OCI-LY7 (cell line): ENCODE measurements at regions not wholly inside any gene's neighbourhood (a gene's known extent, or its start where the extent isn't known, plus 50 kb on each side); places are given as distances from the start of the nearest gene placed in this dataset.

Source experiments
- BruUV-seq: library from RNA; stranded (reverse); fragments of 400-500 nt; replicated peaks from 2 replicates; lab custom pipeline; 2021; lab: Mats Ljungman, UMichigan
- CTCF ChIA-PET: fragments of 300-600 bp; sonication (Branson Sonifier 250); formaldehyde crosslinking; loops from one replicate; lab custom pipeline; 2022; ENCODE audit warnings: antibody characterized with exemption; ENCODE audit not compliant: unreplicated experiment; lab: Charles Lee
- POLR2A ChIA-PET: fragments of 300-600 bp; sonication (Branson Sonifier 250); formaldehyde crosslinking; loops from one replicate; lab custom pipeline; 2022; ENCODE audit warnings: antibody characterized with exemption; lab: Charles Lee
- DNase-seq: peaks from one replicate; pipeline ENCODE4 v3.0.0-alpha.2; 2015; ENCODE audit warnings: low spot score
- H2AFZ ChIP-seq: fragments of 200-600 bp; sonication (generic), shearing (Covaris generic); 2 replicates; pipeline ENCODE4 v1.6.1; 2014; ENCODE audit warnings: mild to moderate bottlenecking, antibody characterized with exemption, low read length, moderate library complexity
- H3K27ac ChIP-seq: fragments of 200-600 bp; sonication (generic); 2 replicates; pipeline ENCODE4 v1.5.1; 2014; ENCODE audit warnings: mixed run types, low read depth, mild to moderate bottlenecking, moderate library complexity, low read length, inconsistent platforms; ENCODE audit not compliant: poor library complexity, severe bottlenecking
- H3K36me3 ChIP-seq: fragments of 200-600 bp; sonication (generic); 2 replicates; pipeline ENCODE4 v1.6.1; 2014; ENCODE audit warnings: mild to moderate bottlenecking, antibody characterized with exemption, low read length, moderate library complexity, mixed read lengths; ENCODE audit not compliant: insufficient read depth
- H3K4me1 ChIP-seq: fragments of 200-600 bp; sonication (generic); 2 replicates; pipeline ENCODE4 v1.5.1; 2014; ENCODE audit warnings: mild to moderate bottlenecking, low read length; ENCODE audit not compliant: insufficient read depth, poor library complexity, severe bottlenecking
- H3K4me2 ChIP-seq: fragments of 200-600 bp; sonication (generic); 2 replicates; pipeline ENCODE4 v1.6.1; 2014; ENCODE audit warnings: mild to moderate bottlenecking, low read length
- H3K4me3 ChIP-seq: fragments of 200-600 bp; sonication (generic); 2 replicates; pipeline ENCODE4 v1.5.1; 2014; ENCODE audit warnings: mild to moderate bottlenecking, low read depth, low read length; ENCODE audit not compliant: poor library complexity, severe bottlenecking
- H3K79me2 ChIP-seq: fragments of 200-600 bp; sonication (generic); 2 replicates; pipeline ENCODE4 v1.6.1; 2016; ENCODE audit warnings: low read depth, mild to moderate bottlenecking, low read length, moderate library complexity, mixed read lengths; ENCODE audit not compliant: insufficient read depth
- H3K9me2 ChIP-seq: fragments of 200-600 bp; sonication (generic); 2 replicates; pipeline ENCODE4 v1.6.1; 2016; ENCODE audit warnings: mild to moderate bottlenecking, low read length, mixed read lengths; ENCODE audit not compliant: insufficient read depth
- H3K9me3 ChIP-seq: fragments of 200-600 bp; sonication (generic); 2 replicates; pipeline ENCODE4 v1.6.1; 2014; ENCODE audit warnings: mild to moderate bottlenecking, mixed run types, low read length, mixed read lengths
- H4K20me1 ChIP-seq: fragments of 200-600 bp; sonication (generic); 2 replicates; pipeline ENCODE4 v1.6.1; 2014; ENCODE audit warnings: mild to moderate bottlenecking, antibody characterized with exemption, low read length, moderate library complexity, mixed read lengths; ENCODE audit not compliant: insufficient read depth
- EZH2phosphoT487 ChIP-seq: fragments of 200-600 bp; sonication (generic); IDR thresholded peaks from 2 replicates; pipeline ENCODE4 v1.6.1; 2018; ENCODE audit warnings: low read depth, borderline replicate concordance, mild to moderate bottlenecking, mixed run types, antibody characterized with exemption, low read length, moderate library complexity, mixed read lengths
- intact Hi-C: fragments of 100-400 bp; cut with micrococcal nuclease; formaldehyde crosslinking; loops from one replicate; pipeline ENCODE4 v1.10.0; 2022; ENCODE audit not compliant: unreplicated experiment
- TF ChIP-seq, protein P1 (sequence below): fragments of 200-600 bp; sonication (generic); conservative IDR thresholded peaks from 2 replicates; pipeline ENCODE4 v1.5.1; 2014; ENCODE audit warnings: mild to moderate bottlenecking, antibody characterized with exemption, low read length, moderate library complexity, mixed read lengths

- Histone ChIP-seq H4K20me1 (no peaks in the 10 kb centered on the region), H3K79me2 (no peaks in the 10 kb centered on the region), H3K9me2 (no peaks in the 10 kb centered on the region), H3K27ac (no peak overlapping the region), H3K4me2 (no peak overlapping the region), H3K4me3 (no peak overlapping the region), H3K9me3 (no peaks in the 10 kb centered on the region), H2AFZ (no peak overlapping the region), H3K4me1 (no peaks in the 10 kb centered on the region), H3K36me3 (no peaks in the 10 kb centered on the region)
- no peak for DNase-seq
- BruUV-seq, result no TSS peak
- TF ChIP-seq, protein P1, sequence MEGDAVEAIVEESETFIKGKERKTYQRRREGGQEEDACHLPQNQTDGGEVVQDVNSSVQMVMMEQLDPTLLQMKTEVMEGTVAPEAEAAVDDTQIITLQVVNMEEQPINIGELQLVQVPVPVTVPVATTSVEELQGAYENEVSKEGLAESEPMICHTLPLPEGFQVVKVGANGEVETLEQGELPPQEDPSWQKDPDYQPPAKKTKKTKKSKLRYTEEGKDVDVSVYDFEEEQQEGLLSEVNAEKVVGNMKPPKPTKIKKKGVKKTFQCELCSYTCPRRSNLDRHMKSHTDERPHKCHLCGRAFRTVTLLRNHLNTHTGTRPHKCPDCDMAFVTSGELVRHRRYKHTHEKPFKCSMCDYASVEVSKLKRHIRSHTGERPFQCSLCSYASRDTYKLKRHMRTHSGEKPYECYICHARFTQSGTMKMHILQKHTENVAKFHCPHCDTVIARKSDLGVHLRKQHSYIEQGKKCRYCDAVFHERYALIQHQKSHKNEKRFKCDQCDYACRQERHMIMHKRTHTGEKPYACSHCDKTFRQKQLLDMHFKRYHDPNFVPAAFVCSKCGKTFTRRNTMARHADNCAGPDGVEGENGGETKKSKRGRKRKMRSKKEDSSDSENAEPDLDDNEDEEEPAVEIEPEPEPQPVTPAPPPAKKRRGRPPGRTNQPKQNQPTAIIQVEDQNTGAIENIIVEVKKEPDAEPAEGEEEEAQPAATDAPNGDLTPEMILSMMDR, result no peak
- ChIA-PET POLR2A (interaction anchor here (0.5 kb wide), 1 partner anchor 26 kb away, joined by 3 read pairs; no protein-coding TSS in a partner anchor), CTCF (no interaction called here)
- intact Hi-C loops, result no loop called here
These were observed 1462.1 kb downstream of the DPP10 start for GRCh38 chr2:115904516-115904915.

DNA sequence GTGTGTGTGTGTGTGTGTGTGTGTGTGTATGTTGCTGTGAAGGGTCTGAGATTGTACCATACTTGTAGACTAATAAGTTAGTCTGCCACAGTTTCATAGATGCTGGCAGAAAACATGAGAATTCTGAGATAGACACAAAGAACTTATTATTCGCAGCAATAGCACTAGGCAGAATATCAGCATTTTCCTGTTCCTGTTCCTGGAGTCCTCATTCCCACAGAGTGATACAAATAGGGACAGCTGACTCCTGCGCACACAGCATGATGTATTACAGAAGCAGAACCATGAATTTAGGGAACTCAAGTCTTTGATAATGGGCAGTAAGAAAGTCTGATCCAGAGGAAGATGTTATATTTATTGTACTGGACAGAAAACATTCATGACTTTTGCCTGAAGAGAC, 1466.3 kb downstream of the DPP10 start:
- intact Hi-C loops, result no loop called here
- TF ChIP-seq, protein P1, result no peak
- no peak for TF ChIP-seq EZH2phosphoT487
- no peaks in the 10 kb centered on the region for H4K20me1 ChIP-seq
- BruUV-seq, result no TSS peak
- no peak overlapping the region for H3K4me2 ChIP-seq
- no peaks in the 10 kb centered on the region for H3K9me2 ChIP-seq
- H3K4me1 ChIP-seq, result no peaks in the 10 kb centered on the region
- H3K9me3 ChIP-seq, result no peaks in the 10 kb centered on the region
- no peak overlapping the region for H2AFZ ChIP-seq
- H3K27ac ChIP-seq, result no peak overlapping the region
- CTCF ChIA-PET, result no interaction called here
- H3K4me3 ChIP-seq, result no peak overlapping the region
- H3K79me2 ChIP-seq, result no peaks in the 10 kb centered on the region
- H3K36me3 ChIP-seq, result no peaks in the 10 kb centered on the region
- DNase-seq, result no peak
- POLR2A ChIA-PET, result no interaction called here

DNA sequence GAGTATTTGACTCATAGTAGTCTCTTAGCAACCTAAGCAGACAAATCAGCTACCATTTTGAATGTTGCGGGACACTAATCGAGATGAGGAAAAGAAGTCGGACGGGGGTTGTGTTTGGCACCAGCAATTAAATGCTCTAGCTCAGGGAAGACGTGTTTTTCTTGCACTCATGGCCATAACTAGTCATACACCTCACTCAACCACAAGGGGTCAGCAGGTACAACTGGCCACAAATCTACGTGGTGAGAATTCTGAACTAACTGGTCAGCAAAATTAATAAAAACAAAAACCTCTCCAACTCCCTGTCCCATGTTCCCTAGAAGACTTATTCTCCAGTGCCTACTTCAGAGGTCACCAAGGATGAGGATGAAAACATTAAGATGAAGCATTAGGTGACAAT, 1467.8 kb downstream of the DPP10 start:
- BruUV-seq, result no TSS peak
- Histone ChIP-seq H3K4me1 (no peaks in the 10 kb centered on the region), H3K4me2 (no peak overlapping the region), H4K20me1 (no peaks in the 10 kb centered on the region), H2AFZ (no peak overlapping the region), H3K9me2 (no peaks in the 10 kb centered on the region), H3K4me3 (no peak overlapping the region), H3K27ac (no peak overlapping the region), H3K79me2 (no peaks in the 10 kb centered on the region), H3K9me3 (no peaks in the 10 kb centered on the region), H3K36me3 (no peaks in the 10 kb centered on the region)
- ChIA-PET POLR2A (no interaction called here), CTCF (no interaction called here)
- DNase-seq, result no peak
- no peak for TF ChIP-seq EZH2phosphoT487
- TF ChIP-seq, protein P1, result no peak; the same call in 1 of the 2 replicates
- intact Hi-C loops, result no loop called here
